ENCODE measurements at regions not wholly inside any gene's neighbourhood (a gene's known extent, or its start where the extent isn't known, plus 50 kb on each side); places are given as distances from the start of the nearest gene placed in this dataset.

GRCh38 chr6:97462938-97463598 is 180.1 kb upstream of the MMS22L start:
- Histone ChIP-seq H3K4me1 (no peaks in the 10 kb centered on the region), H3K9me3 (no peaks in the 10 kb centered on the region), H3K36me3 (no peaks in the 10 kb centered on the region), H3K27me3 (no peaks in the 10 kb centered on the region), H3K27ac (no peak overlapping the region), H3K4me3 (no peak overlapping the region)
- no peak for TF ChIP-seq CTCF (IDR thresholded peaks at IDR 0.05)
- no peak for DNase-seq (ENCODE audit: low spot score in 2 of 2)
- intact Hi-C loops (cut with DNase I): no loop called here

- Histone ChIP-seq H3K4me3 (no peak overlapping the region), H3K4me1 (no peaks in the 10 kb centered on the region), H3K27ac (no peak overlapping the region), H3K27me3 (no peaks in the 10 kb centered on the region), H3K36me3 (no peaks in the 10 kb centered on the region), H3K9me3 (no peaks in the 10 kb centered on the region)
- DNase-seq (ENCODE audit: low spot score in 2 of 2): no peak
- TF ChIP-seq CTCF (IDR thresholded peaks at IDR 0.05): no peak
- intact Hi-C loops (cut with DNase I): no loop called here
Measured at GRCh38 chr6:97465877-97466561, 183.0 kb upstream of the MMS22L start.

- Histone ChIP-seq H3K27ac (no peak overlapping the region), H3K36me3 (no peaks in the 10 kb centered on the region), H3K9me3 (no peaks in the 10 kb centered on the region), H3K27me3 (no peaks in the 10 kb centered on the region), H3K4me1 (no peaks in the 10 kb centered on the region), H3K4me3 (no peak overlapping the region)
- no peak for DNase-seq (ENCODE audit: low spot score in 2 of 2)
- intact Hi-C loops (cut with DNase I): no loop called here
- TF ChIP-seq CTCF (IDR thresholded peaks at IDR 0.05): no peak
Measured at GRCh38 chr6:97468981-97469380, 186.0 kb upstream of the MMS22L start.

GRCh38 chr6:97469451-97469850 is 186.4 kb upstream of the MMS22L start:
- intact Hi-C loops (cut with DNase I): no loop called here

GRCh38 chr6:97470322-97470721 is 187.3 kb upstream of the MMS22L start:
- no peak for TF ChIP-seq CTCF (IDR thresholded peaks at IDR 0.05)
- no peak for DNase-seq (ENCODE audit: low spot score in 2 of 2)
- no peaks in the 10 kb centered on the region for H3K4me1 ChIP-seq

More at GRCh38 chr6:97469451-97469850, 186.4 kb upstream of the MMS22L start:
- no peak for DNase-seq (ENCODE audit: low spot score in 2 of 2)
- Histone ChIP-seq H3K27me3 (no peaks in the 10 kb centered on the region), H3K4me1 (no peaks in the 10 kb centered on the region), H3K36me3 (no peaks in the 10 kb centered on the region), H3K9me3 (no peaks in the 10 kb centered on the region), H3K4me3 (no peak overlapping the region), H3K27ac (no peak overlapping the region)
- no peak for TF ChIP-seq CTCF (IDR thresholded peaks at IDR 0.05)

More at GRCh38 chr6:97470322-97470721, 187.3 kb upstream of the MMS22L start:
- no peak overlapping the region for H3K27ac ChIP-seq
- intact Hi-C loops (cut with DNase I): no loop called here
- no peak overlapping the region for H3K4me3 ChIP-seq
- no peaks in the 10 kb centered on the region for H3K27me3 ChIP-seq
- no peaks in the 10 kb centered on the region for H3K36me3 ChIP-seq
- no peaks in the 10 kb centered on the region for H3K9me3 ChIP-seq
